ENCODE measurements at regions not wholly inside any gene's neighbourhood (a gene's known extent, or its start where the extent isn't known, plus 50 kb on each side); places are given as distances from the start of the nearest gene placed in this dataset.

GRCh38 chr9:118652912-118653311 is 716.3 kb downstream of the BRINP1 start:
- H3K27ac Mint-ChIP-seq: no peak overlapping the region
- no peaks in the 10 kb centered on the region for H3K27me3 Mint-ChIP-seq (ENCODE audit: low read depth)
- no peak overlapping the region for H3K4me3 Mint-ChIP-seq
- DNase-seq (ENCODE audit: low spot score) (no peak), ATAC-seq (no peak)
- H3K4me1 Mint-ChIP-seq: no peaks in the 10 kb centered on the region
- no peak for TF ChIP-seq FOXJ3 (CRISPR knock-in tag; IDR thresholded peaks at IDR 0.05; ENCODE audit: borderline replicate concordance)
- TF ChIP-seq ZNF532 (CRISPR knock-in tag; IDR thresholded peaks at IDR 0.05; ENCODE audit: borderline replicate concordance): no peak
- TF ChIP-seq NR1H2 (CRISPR knock-in tag; IDR thresholded peaks at IDR 0.05): no peak
- no peak for TF ChIP-seq NFE2L1 (CRISPR knock-in tag; IDR thresholded peaks at IDR 0.05)
- no peak for TF ChIP-seq HMGXB4 (CRISPR knock-in tag; IDR thresholded peaks at IDR 0.05)
- no peak for TF ChIP-seq KAT7 (CRISPR knock-in tag; IDR thresholded peaks at IDR 0.05; ENCODE audit: borderline replicate concordance)
- TF ChIP-seq MLX (CRISPR knock-in tag; IDR thresholded peaks at IDR 0.05): no peak
- TF ChIP-seq, protein P1, sequence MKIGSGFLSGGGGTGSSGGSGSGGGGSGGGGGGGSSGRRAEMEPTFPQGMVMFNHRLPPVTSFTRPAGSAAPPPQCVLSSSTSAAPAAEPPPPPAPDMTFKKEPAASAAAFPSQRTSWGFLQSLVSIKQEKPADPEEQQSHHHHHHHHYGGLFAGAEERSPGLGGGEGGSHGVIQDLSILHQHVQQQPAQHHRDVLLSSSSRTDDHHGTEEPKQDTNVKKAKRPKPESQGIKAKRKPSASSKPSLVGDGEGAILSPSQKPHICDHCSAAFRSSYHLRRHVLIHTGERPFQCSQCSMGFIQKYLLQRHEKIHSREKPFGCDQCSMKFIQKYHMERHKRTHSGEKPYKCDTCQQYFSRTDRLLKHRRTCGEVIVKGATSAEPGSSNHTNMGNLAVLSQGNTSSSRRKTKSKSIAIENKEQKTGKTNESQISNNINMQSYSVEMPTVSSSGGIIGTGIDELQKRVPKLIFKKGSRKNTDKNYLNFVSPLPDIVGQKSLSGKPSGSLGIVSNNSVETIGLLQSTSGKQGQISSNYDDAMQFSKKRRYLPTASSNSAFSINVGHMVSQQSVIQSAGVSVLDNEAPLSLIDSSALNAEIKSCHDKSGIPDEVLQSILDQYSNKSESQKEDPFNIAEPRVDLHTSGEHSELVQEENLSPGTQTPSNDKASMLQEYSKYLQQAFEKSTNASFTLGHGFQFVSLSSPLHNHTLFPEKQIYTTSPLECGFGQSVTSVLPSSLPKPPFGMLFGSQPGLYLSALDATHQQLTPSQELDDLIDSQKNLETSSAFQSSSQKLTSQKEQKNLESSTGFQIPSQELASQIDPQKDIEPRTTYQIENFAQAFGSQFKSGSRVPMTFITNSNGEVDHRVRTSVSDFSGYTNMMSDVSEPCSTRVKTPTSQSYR (CRISPR knock-in tag; IDR thresholded peaks at IDR 0.05): no peak
- TF ChIP-seq ZNF317 (CRISPR knock-in tag; IDR thresholded peaks at IDR 0.05; ENCODE audit: borderline replicate concordance, low read depth): no peak
- no peak for TF ChIP-seq IRF2 (CRISPR knock-in tag; IDR thresholded peaks at IDR 0.05; ENCODE audit: borderline replicate concordance, low read depth)
- no peak for TF ChIP-seq CTCF (IDR thresholded peaks at IDR 0.05)
- no peak for TF ChIP-seq RORB (CRISPR knock-in tag; IDR thresholded peaks at IDR 0.05)
- no peak for TF ChIP-seq TCF7 (CRISPR knock-in tag; IDR thresholded peaks at IDR 0.05; ENCODE audit: low read depth)
- CTCF ChIA-PET: no interaction called here
- POLR2A ChIA-PET: no interaction called here
- no peaks in the 10 kb centered on the region for H3K36me3 Mint-ChIP-seq
- peaks cover 4% of the 10 kb centered on the region for H3K9me3 Mint-ChIP-seq

- CTCF ChIA-PET: no interaction called here
- H3K27me3 Mint-ChIP-seq (ENCODE audit: low read depth): no peaks in the 10 kb centered on the region
- peaks cover 4% of the 10 kb centered on the region; the same call in 1 of the 2 replicates for H3K4me1 Mint-ChIP-seq
- no peak for DNase-seq (ENCODE audit: low spot score)
- no peaks in the 10 kb centered on the region for H3K36me3 Mint-ChIP-seq
- no peak overlapping the region for H3K4me3 Mint-ChIP-seq
- H3K9me3 Mint-ChIP-seq: no peaks in the 10 kb centered on the region
- POLR2A ChIA-PET: no interaction called here
- no peak for ATAC-seq
- no peak overlapping the region for H3K27ac Mint-ChIP-seq
- no peak for TF ChIP-seq ZNF423 (CRISPR knock-in tag; IDR thresholded peaks at IDR 0.05)
- TF ChIP-seq, protein P2, sequence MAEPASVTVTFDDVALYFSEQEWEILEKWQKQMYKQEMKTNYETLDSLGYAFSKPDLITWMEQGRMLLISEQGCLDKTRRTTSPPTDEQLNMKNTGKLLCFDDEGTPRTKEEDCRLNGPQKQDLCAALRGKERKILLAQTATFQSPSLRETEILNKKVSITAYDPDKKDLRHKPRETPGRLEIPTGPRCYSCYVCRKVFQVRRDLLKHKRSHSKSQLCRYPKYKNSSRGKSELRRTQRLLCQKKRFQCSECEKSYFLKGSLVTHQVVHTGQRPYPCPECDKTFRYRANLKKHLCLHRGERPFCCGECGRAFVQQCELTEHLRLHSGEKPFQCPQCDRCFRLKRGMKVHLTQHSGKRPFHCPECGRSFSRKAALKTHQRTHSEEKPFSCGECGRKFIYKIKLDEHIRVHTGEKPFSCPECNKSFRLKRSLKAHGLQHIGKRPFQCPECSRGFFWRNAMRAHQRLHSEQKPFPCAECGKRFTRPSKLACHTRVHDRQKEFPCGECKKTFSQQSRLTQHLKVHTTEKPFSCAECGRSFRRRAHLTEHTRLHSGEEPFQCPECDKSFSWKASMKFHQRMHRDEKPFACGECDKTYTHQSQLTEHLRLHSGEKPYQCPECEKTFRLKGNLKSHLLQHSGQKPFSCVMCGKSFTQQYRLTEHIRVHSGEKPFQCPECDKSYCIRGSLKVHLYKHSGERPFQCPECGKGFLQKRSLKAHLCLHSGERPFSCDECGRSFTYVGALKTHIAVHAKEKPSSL (CRISPR knock-in tag; conservative IDR thresholded peaks at IDR 0.05): no peak
- no peak for TF ChIP-seq TCF7 (CRISPR knock-in tag; IDR thresholded peaks at IDR 0.05; ENCODE audit: low read depth)
- TF ChIP-seq, protein P3, sequence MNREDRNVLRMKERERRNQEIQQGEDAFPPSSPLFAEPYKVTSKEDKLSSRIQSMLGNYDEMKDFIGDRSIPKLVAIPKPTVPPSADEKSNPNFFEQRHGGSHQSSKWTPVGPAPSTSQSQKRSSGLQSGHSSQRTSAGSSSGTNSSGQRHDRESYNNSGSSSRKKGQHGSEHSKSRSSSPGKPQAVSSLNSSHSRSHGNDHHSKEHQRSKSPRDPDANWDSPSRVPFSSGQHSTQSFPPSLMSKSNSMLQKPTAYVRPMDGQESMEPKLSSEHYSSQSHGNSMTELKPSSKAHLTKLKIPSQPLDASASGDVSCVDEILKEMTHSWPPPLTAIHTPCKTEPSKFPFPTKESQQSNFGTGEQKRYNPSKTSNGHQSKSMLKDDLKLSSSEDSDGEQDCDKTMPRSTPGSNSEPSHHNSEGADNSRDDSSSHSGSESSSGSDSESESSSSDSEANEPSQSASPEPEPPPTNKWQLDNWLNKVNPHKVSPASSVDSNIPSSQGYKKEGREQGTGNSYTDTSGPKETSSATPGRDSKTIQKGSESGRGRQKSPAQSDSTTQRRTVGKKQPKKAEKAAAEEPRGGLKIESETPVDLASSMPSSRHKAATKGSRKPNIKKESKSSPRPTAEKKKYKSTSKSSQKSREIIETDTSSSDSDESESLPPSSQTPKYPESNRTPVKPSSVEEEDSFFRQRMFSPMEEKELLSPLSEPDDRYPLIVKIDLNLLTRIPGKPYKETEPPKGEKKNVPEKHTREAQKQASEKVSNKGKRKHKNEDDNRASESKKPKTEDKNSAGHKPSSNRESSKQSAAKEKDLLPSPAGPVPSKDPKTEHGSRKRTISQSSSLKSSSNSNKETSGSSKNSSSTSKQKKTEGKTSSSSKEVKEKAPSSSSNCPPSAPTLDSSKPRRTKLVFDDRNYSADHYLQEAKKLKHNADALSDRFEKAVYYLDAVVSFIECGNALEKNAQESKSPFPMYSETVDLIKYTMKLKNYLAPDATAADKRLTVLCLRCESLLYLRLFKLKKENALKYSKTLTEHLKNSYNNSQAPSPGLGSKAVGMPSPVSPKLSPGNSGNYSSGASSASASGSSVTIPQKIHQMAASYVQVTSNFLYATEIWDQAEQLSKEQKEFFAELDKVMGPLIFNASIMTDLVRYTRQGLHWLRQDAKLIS (CRISPR knock-in tag; IDR thresholded peaks at IDR 0.05; ENCODE audit: borderline replicate concordance): no peak
- TF ChIP-seq ATF1 (CRISPR knock-in tag; IDR thresholded peaks at IDR 0.05): no peak
Observed at GRCh38 chr9:118659011-118659410, 710.2 kb downstream of the BRINP1 start.

Data from WTC11 (cell line).